Breast epithelium (tissue), 4 donors: ENCODE measurements at regions not wholly inside any gene's neighbourhood (a gene's known extent, or its start where the extent isn't known, plus 50 kb on each side); places are given as distances from the start of the nearest gene placed in this dataset.

Experiments used
- DNase-seq, 2 donors: peaks; one replicate each; pipeline ENCODE4 v3.0.0-alpha.2; 2019; ENCODE audit warnings: low spot score in 2 of 2
- H3K27ac ChIP-seq, 2 donors: fragments of 200-600 bp; sonication (generic) in 1 of 2; one replicate each; pipeline ENCODE4 v1.5.1; 2016 to 2019; ENCODE audit warnings: mild to moderate bottlenecking in 1 of 2
- H3K27me3 ChIP-seq, 2 donors: fragments of 200-600 bp; sonication (generic) in 1 of 2; one replicate each; pipeline versions ENCODE4 v1.5.1 to v1.6.0; 2017 to 2019; ENCODE audit warnings: control low read depth in 1 of 2, mild to moderate bottlenecking in 1 of 2
- H3K36me3 ChIP-seq: fragments of 200-600 bp; one replicate; pipeline ENCODE4 v1.5.1; 2019
- H3K4me1 ChIP-seq, 2 donors: fragments of 200-600 bp; sonication (generic); one replicate each; pipeline ENCODE4 v1.5.1; 2016 to 2019; ENCODE audit warnings: control low read depth in 1 of 2
- H3K4me3 ChIP-seq, 3 donors: fragments of 200-600 bp; sonication (generic); 1 replicate in 2 of 3; 2 replicates in 1 of 3; pipeline ENCODE4 v1.5.1; 2016 to 2019; ENCODE audit warnings: mild to moderate bottlenecking in 3 of 3, moderate library complexity in 2 of 3
- H3K9me3 ChIP-seq, 2 donors: fragments of 200-600 bp; sonication (generic) in 1 of 2; one replicate each; pipeline ENCODE4 v1.5.1; 2016 to 2019; ENCODE audit warnings: control low read depth in 1 of 2
- CTCF ChIP-seq, 3 donors: fragments of 450-650 bp; IDR thresholded peaks; one replicate each; pipeline ENCODE4 v1.5.1; 2016 to 2017; ENCODE audit warnings: antibody characterized with exemption in 3 of 3, mild to moderate bottlenecking in 3 of 3, moderate library complexity in 3 of 3
- POLR2A ChIP-seq: fragments of 450-650 bp; IDR thresholded peaks from one replicate; pipeline ENCODE4 v1.6.1; 2016; ENCODE audit warnings: antibody characterized with exemption, mild to moderate bottlenecking, moderate library complexity
- POLR2AphosphoS5 ChIP-seq, 3 donors: sonication (generic); formaldehyde crosslinking; IDR thresholded peaks; one replicate each; pipeline ENCODE4 v1.6.1; 2017; ENCODE audit warnings: antibody characterized with exemption in 3 of 3
- intact Hi-C: fragments of 100-400 bp; cut with DNase I; formaldehyde crosslinking; loops from one replicate; pipeline ENCODE4 v1.15.1; 2023; ENCODE audit warnings: low total_unique reads

GRCh38 chr1:222023025-222023424 lies 281.1 kb upstream of the DUSP10 start:
- Histone ChIP-seq H3K9me3 (no peaks in the 10 kb centered on the region), H3K27ac (no peak overlapping the region), H3K4me3 (no peak overlapping the region), H3K27me3 (no peaks in the 10 kb centered on the region), H3K4me1 (no peaks in the 10 kb centered on the region), H3K36me3 (no peaks in the 10 kb centered on the region)
- TF ChIP-seq CTCF (IDR thresholded peaks at IDR 0.05) (no peak), POLR2A (no peak), POLR2AphosphoS5 (IDR thresholded peaks at IDR 0.05) (no peak)
- intact Hi-C loops = no loop called here
- no peak for DNase-seq

GRCh38 chr1:222021129-222021528 lies 279.2 kb upstream of the DUSP10 start:
- Histone ChIP-seq H3K27me3 (no peaks in the 10 kb centered on the region), H3K27ac (no peak overlapping the region), H3K9me3 (no peaks in the 10 kb centered on the region), H3K4me3 (no peak overlapping the region), H3K36me3 (no peaks in the 10 kb centered on the region), H3K4me1 (no peaks in the 10 kb centered on the region)
- TF ChIP-seq POLR2AphosphoS5 (IDR thresholded peaks at IDR 0.05) (no peak), POLR2A (no peak), CTCF (IDR thresholded peaks at IDR 0.05) (no peak)
- DNase-seq = no peak
- intact Hi-C loops = no loop called here

- TF ChIP-seq CTCF (IDR thresholded peaks at IDR 0.05) (no peak), POLR2AphosphoS5 (IDR thresholded peaks at IDR 0.05) (no peak), POLR2A (no peak)
- no peak for DNase-seq
- no peaks in the 10 kb centered on the region for H3K27me3 ChIP-seq
- H3K9me3 ChIP-seq = no peaks in the 10 kb centered on the region
- no peaks in the 10 kb centered on the region for H3K4me1 ChIP-seq
- intact Hi-C loops = no loop called here
- H3K36me3 ChIP-seq = no peaks in the 10 kb centered on the region
- no peak overlapping the region for H3K4me3 ChIP-seq
- H3K27ac ChIP-seq = no peak overlapping the region
Observed at GRCh38 chr1:222020553-222020952, 278.7 kb upstream of the DUSP10 start.

GRCh38 chr1:222019029-222019428 lies 277.1 kb upstream of the DUSP10 start:
- no peaks in the 10 kb centered on the region for H3K4me1 ChIP-seq
- no peak for DNase-seq
- TF ChIP-seq POLR2AphosphoS5 (IDR thresholded peaks at IDR 0.05) (no peak), POLR2A (no peak), CTCF (IDR thresholded peaks at IDR 0.05) (no peak)
- no peaks in the 10 kb centered on the region for H3K9me3 ChIP-seq
- intact Hi-C loops = no loop called here
- no peak overlapping the region for H3K4me3 ChIP-seq
- H3K36me3 ChIP-seq = no peaks in the 10 kb centered on the region
- no peaks in the 10 kb centered on the region for H3K27me3 ChIP-seq
- H3K27ac ChIP-seq = no peak overlapping the region

- no peaks in the 10 kb centered on the region for H3K9me3 ChIP-seq
- intact Hi-C loops = no loop called here
- H3K27me3 ChIP-seq = no peaks in the 10 kb centered on the region
- TF ChIP-seq POLR2AphosphoS5 (IDR thresholded peaks at IDR 0.05) (no peak), CTCF (IDR thresholded peaks at IDR 0.05) (no peak), POLR2A (no peak)
- H3K36me3 ChIP-seq = no peaks in the 10 kb centered on the region
- H3K4me1 ChIP-seq = no peaks in the 10 kb centered on the region
- H3K4me3 ChIP-seq = no peak overlapping the region
- no peak for DNase-seq
- no peak overlapping the region for H3K27ac ChIP-seq
Observed at GRCh38 chr1:222018041-222018440, 276.2 kb upstream of the DUSP10 start.
